Activated naive CD8-positive, alpha-beta T cell treated with anti-CD3 and anti-CD28 coated beads, Interleukin-2, amount 50 U/mL, for 24 hours (primary cell): ENCODE measurements at regions not wholly inside any gene's neighbourhood (a gene's known extent, or its start where the extent isn't known, plus 50 kb on each side); places are given as distances from the start of the nearest gene placed in this dataset.
"Not testable (repeated sequence)": the region's sequence is repeated elsewhere in the genome, so short reads cannot be mapped to it uniquely, and the experiment has no call there.

Experiments
- ATAC-seq: fragments of 150-1000 bp; cut with Tn5 transposase; one replicate; pipeline ENCODE4 v1.10.0; 2021
- DNase-seq: peaks from one replicate; pipeline ENCODE4 v3.0.0; 2021
- H3K27ac Mint-ChIP-seq: one replicate; pipeline ENCODE4 v1.8.0; 2021; ENCODE audit warnings: mild to moderate bottlenecking, mixed read lengths
- H3K27me3 Mint-ChIP-seq: one replicate; pipeline ENCODE4 v1.8.0; 2021; ENCODE audit warnings: mixed read lengths
- H3K36me3 Mint-ChIP-seq: one replicate; pipeline ENCODE4 v1.8.0; 2021; ENCODE audit warnings: low read depth, mixed read lengths
- H3K4me1 Mint-ChIP-seq: one replicate; pipeline ENCODE4 v1.8.0; 2021; ENCODE audit warnings: mixed read lengths
- H3K4me3 Mint-ChIP-seq: one replicate; pipeline ENCODE4 v1.8.0; 2021; ENCODE audit warnings: mild to moderate bottlenecking, moderate library complexity, mixed read lengths
- H3K9me3 Mint-ChIP-seq: one replicate; pipeline ENCODE4 v1.8.0; 2021; ENCODE audit warnings: mixed read lengths

- H3K27me3 Mint-ChIP-seq, H3K4me1 Mint-ChIP-seq, H3K9me3 Mint-ChIP-seq, DNase-seq, H3K27ac Mint-ChIP-seq, H3K4me3 Mint-ChIP-seq, H3K36me3 Mint-ChIP-seq: not testable (repeated sequence)
- peak; percentile 48 for ATAC-seq
Observed at GRCh38 chr15:22180611-22181010, 100.3 kb downstream of the OR4M2 start.

- not testable (repeated sequence) for H3K9me3 Mint-ChIP-seq, H3K4me3 Mint-ChIP-seq, H3K27ac Mint-ChIP-seq, H3K4me1 Mint-ChIP-seq, H3K27me3 Mint-ChIP-seq, DNase-seq, H3K36me3 Mint-ChIP-seq, ATAC-seq
Observed at GRCh38 chr15:22184678-22185077, 104.4 kb downstream of the OR4M2 start.

- H3K36me3 Mint-ChIP-seq, H3K4me1 Mint-ChIP-seq, H3K9me3 Mint-ChIP-seq, H3K27me3 Mint-ChIP-seq, H3K4me3 Mint-ChIP-seq, DNase-seq, H3K27ac Mint-ChIP-seq: not testable (repeated sequence)
- peak; percentile 97 for ATAC-seq
Observed at GRCh38 chr15:22186846-22187532, 106.7 kb downstream of the OR4M2 start.

DNA sequence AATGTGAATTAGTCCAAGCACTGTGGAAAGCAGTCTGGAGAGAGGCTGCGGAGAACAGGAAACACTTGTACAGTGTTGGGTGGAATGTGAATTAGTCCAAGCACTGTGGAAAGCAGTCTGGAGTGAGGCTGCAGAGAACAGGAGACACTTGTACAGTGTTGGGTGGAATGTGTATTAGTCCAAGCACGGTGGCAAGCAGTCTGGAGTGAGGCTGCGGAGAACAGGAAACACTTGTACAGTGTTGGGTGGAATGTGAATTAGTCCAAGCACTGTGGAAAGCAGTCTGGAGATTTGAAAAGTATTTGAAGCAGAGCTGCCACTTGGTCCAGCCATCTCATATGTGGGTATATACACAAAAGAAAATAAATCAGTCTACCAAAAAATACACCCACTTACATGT, 111.5 kb downstream of the OR4M2 start:
- H3K27ac Mint-ChIP-seq, H3K36me3 Mint-ChIP-seq, H3K27me3 Mint-ChIP-seq, H3K4me1 Mint-ChIP-seq, H3K9me3 Mint-ChIP-seq, ATAC-seq, H3K4me3 Mint-ChIP-seq, DNase-seq: not testable (repeated sequence)

DNA sequence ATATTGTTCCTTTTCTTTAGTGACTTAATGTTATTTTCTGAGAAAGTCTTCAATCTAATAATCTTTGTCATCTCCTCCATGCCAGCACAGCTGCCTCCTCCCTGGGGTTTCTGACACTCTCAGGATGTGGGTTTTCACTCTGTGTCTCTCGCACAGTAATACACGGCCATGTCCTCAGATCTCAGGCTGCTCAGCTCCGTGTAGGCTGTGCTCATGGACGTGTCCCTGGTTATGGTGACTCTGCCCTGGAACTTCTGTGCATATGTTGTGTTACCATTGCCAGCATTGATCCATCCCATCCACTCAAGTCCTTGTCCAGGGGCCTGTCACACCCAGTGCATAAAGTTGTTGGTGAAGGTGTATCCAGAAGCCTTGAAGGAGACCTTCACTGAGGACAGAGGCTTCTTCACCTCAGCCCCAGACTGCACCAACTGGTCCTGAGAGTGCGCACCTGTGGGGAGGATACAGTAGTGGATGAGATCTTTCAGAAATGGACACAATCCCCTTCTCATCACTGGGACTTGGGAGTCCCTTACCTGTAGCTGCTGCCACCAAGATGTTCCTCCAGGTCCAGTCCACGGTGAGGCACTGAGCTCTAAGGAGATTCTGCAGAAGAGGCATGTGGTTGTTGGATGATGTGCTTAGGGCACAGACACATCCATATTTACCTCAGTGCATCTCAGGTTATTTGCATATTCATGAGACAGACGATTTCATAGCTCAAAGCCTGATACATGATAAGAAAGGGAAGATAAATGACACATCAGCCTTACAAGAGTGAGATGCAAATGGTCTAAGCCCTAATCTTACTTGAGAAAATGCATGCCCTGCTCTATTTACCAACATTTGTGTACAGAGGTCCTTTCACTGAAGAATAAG, 114.7 kb downstream of the OR4M2 start:
- H3K4me3 Mint-ChIP-seq, H3K27me3 Mint-ChIP-seq, H3K9me3 Mint-ChIP-seq, H3K4me1 Mint-ChIP-seq, DNase-seq, H3K36me3 Mint-ChIP-seq, H3K27ac Mint-ChIP-seq: not testable (repeated sequence)
- peak; percentile 40 for ATAC-seq

GRCh38 chr15:22196423-22196822, 116.1 kb downstream of the OR4M2 start:
- not testable (repeated sequence) for H3K4me3 Mint-ChIP-seq, H3K9me3 Mint-ChIP-seq, H3K27ac Mint-ChIP-seq, H3K4me1 Mint-ChIP-seq, DNase-seq, ATAC-seq, H3K27me3 Mint-ChIP-seq, H3K36me3 Mint-ChIP-seq

DNA sequence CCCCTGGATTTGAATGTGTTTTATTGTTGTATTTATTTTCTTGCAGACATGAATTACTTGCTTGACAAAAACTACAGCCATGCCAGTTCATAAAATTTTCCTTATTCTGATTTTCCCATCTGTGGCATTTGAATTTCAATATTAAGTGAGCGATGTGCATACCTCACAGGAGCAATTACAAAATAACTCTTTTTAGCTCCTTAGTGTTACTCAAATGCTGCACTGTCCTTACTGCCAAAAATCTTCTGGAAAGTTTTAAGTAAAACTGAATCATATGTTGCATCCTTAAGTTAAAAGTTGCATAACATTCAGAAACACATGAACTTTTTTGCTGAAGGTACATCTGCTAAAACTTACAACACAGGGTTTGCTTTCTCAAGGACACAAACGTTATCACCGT, 120.1 kb downstream of the OR4M2 start:
- H3K4me3 Mint-ChIP-seq = not testable (repeated sequence)

DNA sequence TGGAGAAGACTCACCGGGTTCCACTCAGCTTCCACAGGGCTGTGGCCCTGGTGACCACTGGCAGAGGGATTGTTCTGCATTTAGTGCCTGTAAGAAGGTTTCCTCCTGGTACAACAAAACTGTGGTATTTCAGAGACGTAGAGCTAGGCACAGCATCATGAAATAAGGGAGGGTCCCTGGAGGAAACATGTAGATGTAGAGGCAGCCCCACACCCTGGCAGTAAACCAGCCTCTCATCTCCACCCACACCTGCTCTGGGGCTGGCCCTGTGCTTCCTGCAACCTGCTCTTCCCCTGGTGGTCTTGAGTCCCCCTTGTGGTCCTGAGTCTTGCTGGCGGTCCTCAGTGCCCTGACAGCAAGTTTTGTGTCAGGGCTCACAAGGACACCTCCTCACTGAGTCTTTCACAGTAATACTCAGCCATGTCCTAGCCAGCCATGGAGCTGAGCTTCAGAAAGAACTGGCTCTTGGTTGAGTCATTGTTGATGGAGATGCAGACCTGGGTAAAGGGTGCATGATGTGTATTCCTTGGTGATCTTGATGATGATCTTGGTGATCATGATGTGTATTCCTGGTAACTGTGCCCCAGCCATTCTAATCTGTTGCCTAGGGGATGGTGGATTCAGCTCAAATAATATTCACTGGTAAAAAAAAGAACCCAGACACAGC, 121.8 kb downstream of the OR4M2 start:
- H3K36me3 Mint-ChIP-seq, H3K27me3 Mint-ChIP-seq, H3K27ac Mint-ChIP-seq, H3K4me1 Mint-ChIP-seq, H3K9me3 Mint-ChIP-seq, H3K4me3 Mint-ChIP-seq: not testable (repeated sequence)
- DNase-seq (peak; percentile 8), ATAC-seq (peak; percentile 80)

More for the DNA sequence above, 120.1 kb downstream of the OR4M2 start:
- not testable (repeated sequence) for H3K27me3 Mint-ChIP-seq, H3K27ac Mint-ChIP-seq, ATAC-seq, H3K36me3 Mint-ChIP-seq, H3K9me3 Mint-ChIP-seq, H3K4me1 Mint-ChIP-seq, DNase-seq

DNA sequence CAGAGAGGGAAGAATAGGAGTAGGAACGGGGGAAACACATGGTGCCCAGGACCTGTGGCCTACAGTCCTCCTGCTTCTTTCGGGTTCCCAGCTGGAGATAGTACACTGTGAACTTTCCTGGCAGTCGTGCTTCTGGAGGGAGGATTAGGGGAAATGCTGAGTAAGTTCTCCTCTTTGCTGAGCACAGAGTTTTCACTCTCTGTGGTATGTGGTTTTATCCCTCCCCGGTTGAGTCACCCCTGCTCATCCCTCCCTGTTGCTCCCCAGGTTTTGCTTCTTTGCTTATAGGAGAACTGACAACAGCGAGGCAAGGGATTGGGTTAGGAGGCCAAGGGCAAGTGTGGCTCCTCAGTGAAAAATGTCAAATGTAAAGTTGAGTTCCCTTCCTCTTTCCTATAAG, 122.9 kb downstream of the OR4M2 start:
- not testable (repeated sequence) for H3K4me3 Mint-ChIP-seq, DNase-seq, H3K27me3 Mint-ChIP-seq, H3K27ac Mint-ChIP-seq, H3K36me3 Mint-ChIP-seq, H3K4me1 Mint-ChIP-seq, H3K9me3 Mint-ChIP-seq
- peak; percentile 83 for ATAC-seq

- not testable (repeated sequence) for H3K36me3 Mint-ChIP-seq, DNase-seq, H3K27me3 Mint-ChIP-seq, ATAC-seq, H3K27ac Mint-ChIP-seq, H3K9me3 Mint-ChIP-seq, H3K4me1 Mint-ChIP-seq, H3K4me3 Mint-ChIP-seq
Observed at GRCh38 chr15:22209086-22209485, 128.8 kb downstream of the OR4M2 start.

DNA sequence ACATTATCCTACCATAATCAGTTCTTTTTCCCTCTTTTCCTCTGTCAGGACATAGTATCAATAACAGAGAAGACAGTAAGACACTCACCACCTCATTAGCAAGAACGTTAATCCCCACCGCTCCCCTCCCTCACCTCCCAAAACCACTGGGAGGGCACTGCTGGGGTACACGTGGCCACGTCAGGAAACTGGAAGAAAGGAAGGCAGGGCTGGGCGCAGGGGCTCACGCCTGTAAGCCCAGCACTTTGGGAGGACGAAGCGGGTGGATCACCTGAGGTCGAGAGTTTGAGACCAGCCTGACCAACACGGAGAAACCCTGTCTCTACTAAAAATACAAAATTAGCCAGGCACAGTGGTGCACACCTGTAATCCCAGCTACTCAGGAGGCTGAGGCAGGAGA, 142.3 kb downstream of the OR4M2 start:
- not testable (repeated sequence) for ATAC-seq, H3K4me3 Mint-ChIP-seq, H3K9me3 Mint-ChIP-seq, H3K36me3 Mint-ChIP-seq, H3K27me3 Mint-ChIP-seq, H3K27ac Mint-ChIP-seq, DNase-seq
- peaks cover 20% of the 10 kb centered on the region for H3K4me1 Mint-ChIP-seq

DNA sequence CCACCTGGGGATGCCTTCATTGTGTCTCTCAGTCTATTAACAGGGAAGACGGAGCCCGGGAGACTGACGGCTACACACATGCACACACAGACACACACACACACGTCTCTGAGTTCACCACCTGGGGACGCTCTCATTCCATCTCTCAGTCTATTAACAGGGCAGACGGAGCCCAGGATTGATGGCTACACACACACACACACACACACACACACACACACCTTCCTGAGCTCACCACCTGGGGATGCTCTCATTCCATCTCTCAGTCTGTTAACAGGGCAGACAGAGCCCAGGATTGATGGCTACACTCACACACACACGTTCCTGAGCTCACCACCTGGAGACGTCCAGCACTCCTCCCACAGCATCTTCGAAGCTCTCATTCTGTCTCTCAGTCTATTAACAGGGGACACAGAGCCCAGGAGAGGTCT, 143.9 kb downstream of the OR4M2 start:
- no peak for ATAC-seq
- Mint-ChIP-seq H3K27me3 (peaks cover 1% of the 10 kb centered on the region), H3K27ac (no peak overlapping the region), H3K9me3 (no peaks in the 10 kb centered on the region), H3K4me1 (peaks cover 20% of the 10 kb centered on the region), H3K4me3 (no peak overlapping the region), H3K36me3 (no peaks in the 10 kb centered on the region)
- no peak for DNase-seq

- not testable (repeated sequence) for H3K27ac Mint-ChIP-seq, DNase-seq, H3K9me3 Mint-ChIP-seq, ATAC-seq, H3K36me3 Mint-ChIP-seq, H3K4me3 Mint-ChIP-seq, H3K27me3 Mint-ChIP-seq
- H3K4me1 Mint-ChIP-seq = peaks cover 20% of the 10 kb centered on the region
Observed at GRCh38 chr15:22224961-22225360, 144.6 kb downstream of the OR4M2 start.

- H3K4me1 Mint-ChIP-seq = peaks cover 16% of the 10 kb centered on the region
- no peak for ATAC-seq
- H3K4me3 Mint-ChIP-seq = no peak overlapping the region
- H3K27ac Mint-ChIP-seq = no peak overlapping the region
- no peaks in the 10 kb centered on the region for H3K36me3 Mint-ChIP-seq
- H3K27me3 Mint-ChIP-seq = peaks cover 1% of the 10 kb centered on the region
- H3K9me3 Mint-ChIP-seq = no peaks in the 10 kb centered on the region
- no peak for DNase-seq
Observed at GRCh38 chr15:22226034-22226790, 145.9 kb downstream of the OR4M2 start.
